GM18867 (cell line): ENCODE measurements at regions not wholly inside any gene's neighbourhood (a gene's known extent, or its start where the extent isn't known, plus 50 kb on each side); places are given as distances from the start of the nearest gene placed in this dataset.
"Not testable (repeated sequence)": the region's sequence is repeated elsewhere in the genome, so short reads cannot be mapped to it uniquely, and the experiment has no call there.

Source experiments
- ATAC-seq: cut with Tn5 transposase; IDR thresholded peaks from one replicate; pipeline ENCODE4 v1.9.1; 2021; ENCODE audit warnings: mild to moderate bottlenecking, moderate library complexity; ENCODE audit not compliant: unreplicated experiment

- ATAC-seq = not testable (repeated sequence)
Measured at GRCh38 chr1:157330177-157330576, 192.0 kb upstream of the ETV3 start.

DNA sequence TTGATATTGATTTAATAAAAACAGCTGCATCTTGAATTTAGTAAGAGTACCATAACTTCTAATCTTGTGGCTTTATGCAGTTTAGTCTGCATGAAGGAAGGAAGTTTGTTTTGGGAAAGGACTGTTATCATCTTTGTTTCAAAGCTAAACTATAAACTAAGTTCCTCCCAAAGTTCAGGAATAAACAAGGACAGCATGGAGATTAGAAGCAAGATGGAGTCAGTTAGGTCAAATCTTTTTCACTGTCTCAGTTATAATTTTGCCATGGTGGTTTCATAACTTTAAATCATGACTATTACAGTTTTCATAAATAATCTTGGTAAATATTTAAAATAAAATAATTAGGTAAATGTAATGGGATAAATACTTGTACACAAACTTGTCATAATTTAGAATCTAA, 189.9 kb upstream of the ETV3 start:
- not testable (repeated sequence) for ATAC-seq

DNA sequence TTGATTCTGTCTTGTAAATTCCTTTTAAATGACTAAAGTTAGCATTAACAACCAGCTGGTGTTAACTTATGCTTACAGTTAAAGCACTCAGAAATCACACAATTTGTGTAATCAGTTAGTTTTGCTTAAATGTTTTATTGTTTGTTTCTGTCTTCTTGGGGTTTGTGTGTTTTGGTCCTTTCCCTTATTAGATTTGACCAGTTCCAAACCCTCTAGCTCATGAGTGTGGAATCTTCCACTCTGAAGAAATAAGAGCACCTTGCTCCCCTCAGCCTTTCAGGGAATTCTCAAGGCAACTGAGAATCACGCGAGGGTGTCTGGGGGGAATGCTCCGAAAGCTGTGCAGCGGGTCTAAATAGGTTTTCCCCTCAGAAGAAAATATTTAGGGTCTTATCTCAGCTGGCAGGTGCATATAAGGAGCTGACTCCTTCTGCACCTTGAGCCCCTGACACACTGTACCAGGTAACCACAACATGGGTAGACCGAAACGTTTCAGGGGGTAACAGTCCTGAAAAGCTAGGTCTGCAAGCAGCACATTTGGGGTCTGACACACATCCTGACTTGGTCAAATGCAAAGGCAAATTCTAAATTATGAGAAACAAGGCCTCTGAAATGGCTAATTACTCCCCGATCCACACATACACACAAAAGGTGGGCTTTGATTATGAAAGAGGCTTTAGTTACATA, 188.1 kb upstream of the ETV3 start:
- ATAC-seq = no peak

GRCh38 chr1:157325220-157325619, 187.0 kb upstream of the ETV3 start:
- no peak for ATAC-seq

GRCh38 chr1:157321972-157322371, 183.8 kb upstream of the ETV3 start:
- ATAC-seq = not testable (repeated sequence)

DNA sequence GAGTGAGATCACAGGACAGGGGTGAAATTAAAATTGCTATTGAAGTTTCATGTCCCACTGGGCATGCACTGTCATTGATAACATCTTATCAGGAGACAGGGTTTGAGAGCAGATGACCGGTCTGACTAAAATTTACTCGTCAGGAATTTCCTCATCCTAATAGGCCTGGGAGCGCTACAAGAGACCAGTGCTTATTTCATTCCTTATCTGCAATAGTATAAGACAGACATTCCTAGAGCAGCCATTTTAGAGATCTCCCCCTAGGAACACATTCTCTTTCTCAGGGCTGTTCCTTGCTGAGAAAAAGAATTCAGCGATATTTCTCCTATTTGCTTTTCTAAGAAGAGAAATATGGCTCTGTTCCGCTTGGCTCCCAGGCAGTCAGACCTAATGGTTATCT, 181.4 kb upstream of the ETV3 start:
- no peak for ATAC-seq

GRCh38 chr1:157317229-157317628, 179.0 kb upstream of the ETV3 start:
- ATAC-seq = not testable (repeated sequence)

- ATAC-seq = no peak
Measured at GRCh38 chr1:157315544-157315943, 177.3 kb upstream of the ETV3 start.

- ATAC-seq = no peak
Measured at GRCh38 chr1:157314408-157314807, 176.2 kb upstream of the ETV3 start.

- ATAC-seq = no peak
Measured at GRCh38 chr1:157313240-157313807, 175.1 kb upstream of the ETV3 start.

DNA sequence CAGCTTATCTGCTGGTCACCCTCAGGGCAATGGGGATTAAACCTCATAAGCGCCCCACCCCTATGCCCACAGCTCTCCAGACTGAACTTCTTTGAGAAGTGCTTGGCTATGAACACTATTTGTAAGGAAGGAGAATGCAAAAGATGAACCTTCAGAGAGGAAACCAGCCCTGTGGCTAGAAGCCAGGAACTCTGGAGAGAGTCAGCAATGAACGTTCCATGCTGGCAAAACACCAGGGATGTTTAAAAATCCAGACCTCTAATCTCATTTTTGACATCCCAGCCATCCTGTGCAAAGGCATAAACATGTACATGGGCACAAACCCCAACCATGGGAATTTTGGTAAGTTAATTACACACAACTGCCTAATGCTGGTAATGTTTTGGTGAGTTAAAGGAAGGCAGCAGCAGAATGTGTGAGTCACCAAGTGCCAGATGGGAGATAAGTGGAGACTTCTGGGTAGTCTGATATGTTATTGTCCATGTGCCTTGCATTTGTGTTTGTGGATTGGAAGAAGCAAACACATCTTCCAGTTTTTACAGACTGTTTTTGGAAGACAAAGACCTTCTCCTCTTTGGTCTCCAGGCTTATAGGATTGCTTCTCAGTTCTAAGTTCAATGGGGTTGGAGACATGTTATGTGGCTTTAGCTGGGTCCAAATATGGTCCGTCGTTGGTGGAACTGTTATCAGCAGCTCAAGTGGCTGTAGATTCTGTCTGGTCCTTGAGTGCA, 174.1 kb upstream of the ETV3 start:
- no peak for ATAC-seq

- no peak for ATAC-seq
Measured at GRCh38 chr1:157311730-157312081, 173.5 kb upstream of the ETV3 start.

- ATAC-seq = not testable (repeated sequence)
Measured at GRCh38 chr1:157310805-157311729, 172.9 kb upstream of the ETV3 start.

- ATAC-seq = no peak
Measured at GRCh38 chr1:157310401-157310800, 172.2 kb upstream of the ETV3 start.

GRCh38 chr1:157307491-157307890, 169.3 kb upstream of the ETV3 start:
- ATAC-seq = no peak

- ATAC-seq = no peak
Measured at GRCh38 chr1:157306896-157307295, 168.7 kb upstream of the ETV3 start.

DNA sequence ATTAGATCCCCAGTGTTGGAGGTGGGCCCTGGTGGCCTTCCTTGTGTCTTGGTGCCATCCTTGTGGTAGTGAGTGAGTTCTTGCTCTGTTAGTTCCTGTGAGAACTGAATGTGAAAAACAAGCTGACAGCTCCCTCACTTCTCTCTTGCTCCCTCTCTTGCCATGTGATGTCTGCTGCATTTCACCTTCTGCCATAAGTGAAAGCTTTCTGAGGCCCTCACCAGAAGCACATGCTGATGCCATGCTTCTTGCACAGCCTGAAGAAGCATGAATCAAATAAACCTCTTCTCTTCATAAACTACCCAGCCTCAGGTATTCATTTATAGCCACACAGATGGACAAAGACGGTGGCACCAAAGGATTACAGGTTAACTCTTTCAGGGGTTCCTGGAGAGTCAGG, 166.1 kb upstream of the ETV3 start:
- ATAC-seq = no peak

- no peak for ATAC-seq
Measured at GRCh38 chr1:157302724-157303123, 164.5 kb upstream of the ETV3 start.

DNA sequence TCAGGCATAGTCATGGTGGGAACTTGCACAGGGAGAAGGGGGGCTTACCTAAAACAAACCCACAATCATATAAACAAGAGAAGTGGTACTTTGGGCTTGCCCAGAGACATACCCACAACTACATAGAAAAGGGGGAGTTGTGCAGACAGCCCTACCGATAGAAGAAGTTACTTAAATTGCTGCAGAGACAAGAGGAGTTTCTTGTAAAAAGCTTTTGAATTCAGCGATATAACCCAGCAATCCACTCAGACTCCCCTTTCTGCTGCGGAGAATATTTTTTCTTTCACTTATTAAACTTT, 164.0 kb upstream of the ETV3 start:
- no peak for ATAC-seq

- ATAC-seq = no peak
Measured at GRCh38 chr1:157301477-157302198, 163.4 kb upstream of the ETV3 start.
